H9 (cell line): ENCODE measurements at regions not wholly inside any gene's neighbourhood (a gene's known extent, or its start where the extent isn't known, plus 50 kb on each side); places are given as distances from the start of the nearest gene placed in this dataset.

ENCODE experiments used
- DNase-seq: peaks from one replicate; pipeline ENCODE4 v3.0.0-alpha.2; 2017
- H2AFZ ChIP-seq: one replicate; pipeline ENCODE4 v1.6.1; 2013; ENCODE audit warnings: mild to moderate bottlenecking, low read length, control low read depth, moderate library complexity
- H2AK5ac ChIP-seq: 2 replicates; pipeline ENCODE4 v1.6.1; 2013; ENCODE audit warnings: low read length, control low read depth, mixed read lengths; ENCODE audit not compliant: insufficient read length
- H2BK120ac ChIP-seq: one replicate; pipeline ENCODE4 v1.6.1; 2013; ENCODE audit warnings: low read depth, mild to moderate bottlenecking, low read length, control low read depth, inconsistent platforms; ENCODE audit not compliant: poor library complexity, severe bottlenecking
- H2BK12ac ChIP-seq: 2 replicates; pipeline ENCODE4 v1.6.1; 2013; ENCODE audit warnings: low read length, control low read depth, mixed read lengths, low read depth; ENCODE audit not compliant: insufficient read length
- H2BK15ac ChIP-seq: 2 replicates; pipeline ENCODE4 v1.6.1; 2013; ENCODE audit warnings: low read depth, low read length, control low read depth
- H2BK20ac ChIP-seq: one replicate; pipeline ENCODE4 v1.6.1; 2013; ENCODE audit warnings: low read depth, mild to moderate bottlenecking, low read length, control low read depth, inconsistent platforms; ENCODE audit not compliant: poor library complexity, severe bottlenecking
- H2BK5ac ChIP-seq: 2 replicates; pipeline ENCODE4 v1.6.1; 2013; ENCODE audit warnings: low read length, control low read depth, mixed read lengths; ENCODE audit not compliant: insufficient read length
- H3K14ac ChIP-seq: 2 replicates; pipeline ENCODE4 v1.6.1; 2013; ENCODE audit warnings: low read length, control low read depth; ENCODE audit not compliant: insufficient read depth
- H3K18ac ChIP-seq: 2 replicates; pipeline ENCODE4 v1.6.1; 2013; ENCODE audit warnings: low read depth, mild to moderate bottlenecking, mixed read lengths, low read length, control low read depth; ENCODE audit not compliant: insufficient read length
- H3K23ac ChIP-seq: 2 replicates; pipeline ENCODE4 v1.6.1; 2013; ENCODE audit warnings: low read length, control low read depth, mixed read lengths, low read depth; ENCODE audit not compliant: insufficient read length
- H3K23me2 ChIP-seq: 2 replicates; pipeline ENCODE4 v1.6.1; 2013; ENCODE audit warnings: low read depth, mild to moderate bottlenecking, mixed read lengths, low read length, control low read depth; ENCODE audit not compliant: insufficient read length, poor library complexity, severe bottlenecking
- H3K27ac ChIP-seq: 2 replicates; pipeline ENCODE4 v1.5.1; 2013; ENCODE audit warnings: low read length, control low read depth, mixed read lengths, low read depth; ENCODE audit not compliant: insufficient read length
- H3K27me3 ChIP-seq: 2 replicates; pipeline ENCODE4 v1.6.1; 2013; ENCODE audit warnings: low read length, control low read depth, inconsistent platforms; ENCODE audit not compliant: insufficient read depth
- H3K4ac ChIP-seq: 2 replicates; pipeline ENCODE4 v1.6.1; 2013; ENCODE audit warnings: low read depth, mild to moderate bottlenecking, control low read depth, inconsistent platforms, low read length, moderate library complexity
- H3K4me1 ChIP-seq: 2 replicates; pipeline ENCODE4 v1.6.1; 2013; ENCODE audit warnings: low read length, control low read depth, inconsistent platforms; ENCODE audit not compliant: insufficient read depth
- H3K4me2 ChIP-seq: 2 replicates; pipeline ENCODE4 v1.6.1; 2013; ENCODE audit warnings: low read length, control low read depth, mixed read lengths; ENCODE audit not compliant: insufficient read length, insufficient read depth
- H3K56ac ChIP-seq: 2 replicates; pipeline ENCODE4 v1.6.1; 2013; ENCODE audit warnings: low read depth, mild to moderate bottlenecking, mixed read lengths, low read length, control low read depth; ENCODE audit not compliant: insufficient read length
- H3K79me1 ChIP-seq: 2 replicates; pipeline ENCODE4 v1.6.1; 2013; ENCODE audit warnings: low read depth, mild to moderate bottlenecking, moderate library complexity, low read length, control low read depth, inconsistent platforms; ENCODE audit not compliant: insufficient read depth, poor library complexity, severe bottlenecking
- H3K79me2 ChIP-seq: 2 replicates; pipeline ENCODE4 v1.6.1; 2013; ENCODE audit warnings: low read length, control low read depth, inconsistent platforms; ENCODE audit not compliant: insufficient read depth
- H3K9ac ChIP-seq: 2 replicates; pipeline ENCODE4 v1.6.1; 2013; ENCODE audit warnings: low read length, control low read depth, mixed read lengths; ENCODE audit not compliant: insufficient read length; ENCODE audit errors: extremely low read depth
- H3K9me3 ChIP-seq: one replicate; pipeline ENCODE4 v1.6.1; 2013; ENCODE audit warnings: low read depth, low read length, inconsistent platforms; ENCODE audit not compliant: control insufficient read depth
- H3T11ph ChIP-seq: one replicate; pipeline ENCODE4 v1.6.1; 2013; ENCODE audit warnings: mild to moderate bottlenecking, low read length, control low read depth, inconsistent platforms
- H4K20me1 ChIP-seq: one replicate; pipeline ENCODE4 v1.6.1; 2013; ENCODE audit not compliant: control insufficient read depth, insufficient read length, insufficient read depth
- H4K5ac ChIP-seq: 2 replicates; pipeline ENCODE4 v1.6.1; 2013; ENCODE audit warnings: low read depth, mild to moderate bottlenecking, mixed read lengths, low read length, control low read depth; ENCODE audit not compliant: insufficient read length
- H4K8ac ChIP-seq: replicated peaks from 2 replicates; pipeline ENCODE4 v1.6.1; 2013; ENCODE audit warnings: low read length, control low read depth, mixed read lengths, low read depth; ENCODE audit not compliant: insufficient read length
- H4K91ac ChIP-seq: 2 replicates; pipeline ENCODE4 v1.6.1; 2013; ENCODE audit warnings: low read depth, mild to moderate bottlenecking, moderate library complexity, mixed read lengths, low read length, control low read depth; ENCODE audit not compliant: insufficient read length
- H3K27ac Mint-ChIP-seq, 3 experiments: 2 replicates in 2 of 3; 3 replicates in 1 of 3; pipeline ENCODE4 v1.8.0; 2020 to 2021; ENCODE audit warnings: mixed read lengths in 3 of 3, mild to moderate bottlenecking in 1 of 3, moderate library complexity in 1 of 3
- H3K27me3 Mint-ChIP-seq: 2 replicates; pipeline ENCODE4 v1.8.0; 2021; ENCODE audit warnings: low read depth, mild to moderate bottlenecking, moderate library complexity, mixed read lengths
- H3K36me3 Mint-ChIP-seq, 3 experiments: 2 replicates in 2 of 3; 3 replicates in 1 of 3; pipeline ENCODE4 v1.8.0; 2020 to 2021; ENCODE audit warnings: low read depth in 3 of 3, mixed read lengths in 3 of 3; ENCODE audit not compliant: insufficient read depth in 1 of 3
- H3K4me1 Mint-ChIP-seq, 2 experiments: 2 replicates each; pipeline ENCODE4 v1.8.0; 2020; ENCODE audit warnings: mixed read lengths in 2 of 2
- H3K4me3 Mint-ChIP-seq, 2 experiments: 2 replicates in 1 of 2; 3 replicates in 1 of 2; pipeline ENCODE4 v1.8.0; 2020 to 2021; ENCODE audit warnings: mild to moderate bottlenecking in 2 of 2, mixed read lengths in 2 of 2, moderate library complexity in 1 of 2
- H3K9me3 Mint-ChIP-seq, 2 experiments: 2 replicates in 1 of 2; 3 replicates in 1 of 2; pipeline ENCODE4 v1.8.0; 2020; ENCODE audit warnings: mild to moderate bottlenecking in 2 of 2, mixed read lengths in 2 of 2, moderate library complexity in 1 of 2
- CTCF ChIP-seq: fragments of 200-600 bp; sonication (generic); conservative IDR thresholded peaks from 3 replicates; pipeline ENCODE4 v1.8.0; 2021; ENCODE audit warnings: antibody characterized with exemption, mild to moderate bottlenecking
- WGBS: extraction: QIAGEN DNeasy Blood & Tissue Kit; methylation state at CpG from one replicate; pipeline ENCODE4 v1.1.7; 2013; ENCODE audit warnings: missing lambda C conversion rate, low lambda C conversion rate, mixed read lengths; ENCODE audit not compliant: insufficient read length; ENCODE audit errors: extremely low coverage; 5-methylcytosine and 5-hydroxymethylcytosine counted together

- WGBS: 20% methylated on average over 1 of the region's 11 CpGs
- Histone ChIP-seq H3K27me3 (no peaks in the 10 kb centered on the region), H3K27ac (no peak overlapping the region), H4K91ac (no peak overlapping the region), H3K79me2 (no peaks in the 10 kb centered on the region), H3K56ac (no peak overlapping the region), H3K23ac (no peak overlapping the region), H3K9me3 (no peaks in the 10 kb centered on the region), H3K9ac (no peak overlapping the region), H3K4me2 (no peak overlapping the region), H2BK15ac (no peak overlapping the region), H3K4ac (no peak overlapping the region), H3K23me2 (no peaks in the 10 kb centered on the region), H2AFZ (no peak overlapping the region), H3T11ph (no peak overlapping the region), H2AK5ac (no peak overlapping the region), H3K79me1 (no peaks in the 10 kb centered on the region), H3K4me1 (peaks cover 7% of the 10 kb centered on the region; the same call in 1 of the 2 replicates), H4K8ac (no peak overlapping the region), H2BK20ac (no peak overlapping the region), H4K20me1 (no peaks in the 10 kb centered on the region), H2BK120ac (no peak overlapping the region), H4K5ac (no peak overlapping the region), H2BK12ac (no peak overlapping the region), H3K14ac (no peak overlapping the region), H2BK5ac (no peak overlapping the region), H3K18ac (no peak overlapping the region)
- peak overlapping the region in 2 of 3 experiments; percentile 8 to 17; a peak in 2 of 7 replicates for H3K27ac Mint-ChIP-seq
- no peak for TF ChIP-seq CTCF
- H3K9me3 Mint-ChIP-seq: peaks cover 8 to 13% of the 10 kb centered on the region in 2 experiments
- peaks cover 2% of the 10 kb centered on the region; the same call in 1 of the 2 replicates for H3K27me3 Mint-ChIP-seq
- no peak for DNase-seq
- H3K36me3 Mint-ChIP-seq: peaks cover 4 to 18% (median 13%) of the 10 kb centered on the region in 3 experiments; a peak in 6 of 7 replicates
- peaks cover 41 to 52% of the 10 kb centered on the region in 2 experiments for H3K4me1 Mint-ChIP-seq
- H3K4me3 Mint-ChIP-seq: no peak overlapping the region
These were observed 135.4 kb downstream of the BAMBI start for GRCh38 chr10:28812384-28813372.
